Body of pancreas (tissue), 4 donors: ENCODE measurements at regions not wholly inside any gene's neighbourhood (a gene's known extent, or its start where the extent isn't known, plus 50 kb on each side); places are given as distances from the start of the nearest gene placed in this dataset.

ENCODE experiments used
- ATAC-seq: fragments of 150-250 bp; one replicate; pipeline ENCODE4 v1.9.1; 2016
- DNase-seq, 4 donors: peaks; one replicate each; pipeline ENCODE4 v3.0.0-alpha.2; 2019
- H3K27ac ChIP-seq, 4 donors: fragments of 200-600 bp; sonication (generic); 1 replicate in 3 of 4; 2 replicates in 1 of 4; pipeline versions ENCODE4 v1.5.1 to v1.6.1; 2016 to 2019; ENCODE audit warnings: mild to moderate bottlenecking in 1 of 4, mixed read lengths in 1 of 4, moderate library complexity in 1 of 4
- H3K27me3 ChIP-seq, 2 donors: fragments of 200-600 bp; sonication (generic); one replicate each; pipeline ENCODE4 v1.6.0; 2016; ENCODE audit warnings: mild to moderate bottlenecking in 1 of 2
- H3K36me3 ChIP-seq, 2 donors: fragments of 200-600 bp; sonication (generic); replicated peaks in 1 of 2; 2 replicates each; pipeline ENCODE4 v1.5.1; 2016; ENCODE audit warnings: low read depth in 2 of 2; ENCODE audit not compliant: insufficient read depth in 1 of 2
- H3K4me1 ChIP-seq: fragments of 200-600 bp; sonication (generic); one replicate; pipeline ENCODE4 v1.6.0; 2016
- H3K4me3 ChIP-seq, 2 donors: fragments of 200-600 bp; sonication (generic); 1 replicate in 1 of 2; 2 replicates in 1 of 2; pipeline ENCODE4 v1.5.1; 2016 to 2019
- H3K9me3 ChIP-seq, 3 donors: fragments of 200-600 bp; sonication (generic); 1 replicate in 2 of 3; 2 replicates in 1 of 3; pipeline ENCODE4 v1.5.1; 2016
- POLR2A ChIP-seq, 3 donors: fragments of 450-650 bp; IDR thresholded peaks; one replicate each; pipeline ENCODE4 v1.6.1; 2016; ENCODE audit warnings: antibody characterized with exemption in 3 of 3, mild to moderate bottlenecking in 2 of 3
- WGBS, 2 donors: methylation state at CpG; one replicate each; pipeline ENCODE4 v1.1.5; 2017; 5-methylcytosine and 5-hydroxymethylcytosine counted together
- intact Hi-C: fragments of 100-400 bp; cut with DNase I; formaldehyde crosslinking; loops from one replicate; pipeline ENCODE4 v1.15.1; 2023
- TF ChIP-seq, protein P1 (sequence below), 7 experiments: fragments of 450-650 bp in 4 of 7; fragments of 200-600 bp in 3 of 7; sonication (generic) in 3 of 7; IDR thresholded peaks; one replicate each; pipeline ENCODE4 v1.5.1; 2016 to 2019; ENCODE audit warnings: antibody characterized with exemption in 7 of 7

DNA sequence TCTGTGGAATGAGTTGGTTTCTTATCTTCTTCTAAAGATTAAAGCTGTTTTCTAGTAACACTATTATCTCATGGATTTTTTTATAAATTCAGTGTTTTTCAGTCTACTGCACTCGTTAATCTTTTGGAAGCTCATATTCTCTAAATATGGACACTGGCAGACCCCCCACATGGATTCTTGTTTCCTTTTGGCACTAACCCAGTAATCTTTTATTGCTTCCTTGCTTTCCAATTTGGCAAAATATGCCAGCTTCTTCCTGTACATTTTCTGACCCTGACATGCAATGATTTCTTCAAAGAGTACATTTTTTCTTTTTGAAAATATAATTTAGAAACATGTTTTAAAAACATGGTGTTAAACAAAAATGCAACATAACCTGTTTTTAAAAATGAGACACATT, 474.2 kb upstream of the FTMT start:
- 14 to 16% methylated on average over 1 of the region's 1 CpG for whole genome bisulfite sequencing, 2 donors
- Histone ChIP-seq H3K9me3 (no peaks in the 10 kb centered on the region), H3K27me3 (no peaks in the 10 kb centered on the region), H3K4me3 (no peak overlapping the region), H3K36me3 (no peaks in the 10 kb centered on the region), H3K4me1 (no peaks in the 10 kb centered on the region), H3K27ac (no peak overlapping the region)
- DNase-seq (no peak), ATAC-seq (no peak)
- intact Hi-C loops, result no loop called here
- TF ChIP-seq POLR2A (IDR thresholded peaks at IDR 0.05), result no peak
- TF ChIP-seq, protein P1, sequence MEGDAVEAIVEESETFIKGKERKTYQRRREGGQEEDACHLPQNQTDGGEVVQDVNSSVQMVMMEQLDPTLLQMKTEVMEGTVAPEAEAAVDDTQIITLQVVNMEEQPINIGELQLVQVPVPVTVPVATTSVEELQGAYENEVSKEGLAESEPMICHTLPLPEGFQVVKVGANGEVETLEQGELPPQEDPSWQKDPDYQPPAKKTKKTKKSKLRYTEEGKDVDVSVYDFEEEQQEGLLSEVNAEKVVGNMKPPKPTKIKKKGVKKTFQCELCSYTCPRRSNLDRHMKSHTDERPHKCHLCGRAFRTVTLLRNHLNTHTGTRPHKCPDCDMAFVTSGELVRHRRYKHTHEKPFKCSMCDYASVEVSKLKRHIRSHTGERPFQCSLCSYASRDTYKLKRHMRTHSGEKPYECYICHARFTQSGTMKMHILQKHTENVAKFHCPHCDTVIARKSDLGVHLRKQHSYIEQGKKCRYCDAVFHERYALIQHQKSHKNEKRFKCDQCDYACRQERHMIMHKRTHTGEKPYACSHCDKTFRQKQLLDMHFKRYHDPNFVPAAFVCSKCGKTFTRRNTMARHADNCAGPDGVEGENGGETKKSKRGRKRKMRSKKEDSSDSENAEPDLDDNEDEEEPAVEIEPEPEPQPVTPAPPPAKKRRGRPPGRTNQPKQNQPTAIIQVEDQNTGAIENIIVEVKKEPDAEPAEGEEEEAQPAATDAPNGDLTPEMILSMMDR (IDR thresholded peaks at IDR 0.05), result no peak

DNA sequence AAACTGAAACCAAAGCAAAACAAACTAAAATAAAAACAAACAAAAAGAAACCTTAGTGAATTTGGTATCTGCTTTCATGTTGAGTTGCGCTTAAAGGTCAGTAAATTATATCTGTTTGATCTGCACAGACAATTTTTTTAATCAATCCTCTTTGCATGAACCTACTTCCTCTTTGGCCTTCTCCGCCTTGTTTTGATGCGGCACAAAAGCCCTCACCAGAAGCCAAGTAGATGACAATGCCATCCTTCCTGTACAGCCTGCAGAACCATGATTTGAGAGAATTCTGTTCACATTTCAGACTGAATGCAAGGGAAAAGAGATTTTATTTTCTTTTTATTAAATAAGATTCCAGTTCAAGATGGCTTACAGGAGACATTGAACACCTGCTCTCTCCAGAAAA, 473.6 kb upstream of the FTMT start:
- Histone ChIP-seq H3K9me3 (no peaks in the 10 kb centered on the region), H3K27me3 (no peaks in the 10 kb centered on the region), H3K36me3 (no peaks in the 10 kb centered on the region), H3K4me3 (no peak overlapping the region), H3K27ac (no peak overlapping the region), H3K4me1 (no peaks in the 10 kb centered on the region)
- intact Hi-C loops, result no loop called here
- no peak for DNase-seq
- TF ChIP-seq, protein P1 (IDR thresholded peaks at IDR 0.05), result no peak
- no peak for TF ChIP-seq POLR2A (IDR thresholded peaks at IDR 0.05)
- WGBS, 2 donors, result 65 to 79% methylated on average over 3 of the region's 3 CpGs
- ATAC-seq, result no peak

DNA sequence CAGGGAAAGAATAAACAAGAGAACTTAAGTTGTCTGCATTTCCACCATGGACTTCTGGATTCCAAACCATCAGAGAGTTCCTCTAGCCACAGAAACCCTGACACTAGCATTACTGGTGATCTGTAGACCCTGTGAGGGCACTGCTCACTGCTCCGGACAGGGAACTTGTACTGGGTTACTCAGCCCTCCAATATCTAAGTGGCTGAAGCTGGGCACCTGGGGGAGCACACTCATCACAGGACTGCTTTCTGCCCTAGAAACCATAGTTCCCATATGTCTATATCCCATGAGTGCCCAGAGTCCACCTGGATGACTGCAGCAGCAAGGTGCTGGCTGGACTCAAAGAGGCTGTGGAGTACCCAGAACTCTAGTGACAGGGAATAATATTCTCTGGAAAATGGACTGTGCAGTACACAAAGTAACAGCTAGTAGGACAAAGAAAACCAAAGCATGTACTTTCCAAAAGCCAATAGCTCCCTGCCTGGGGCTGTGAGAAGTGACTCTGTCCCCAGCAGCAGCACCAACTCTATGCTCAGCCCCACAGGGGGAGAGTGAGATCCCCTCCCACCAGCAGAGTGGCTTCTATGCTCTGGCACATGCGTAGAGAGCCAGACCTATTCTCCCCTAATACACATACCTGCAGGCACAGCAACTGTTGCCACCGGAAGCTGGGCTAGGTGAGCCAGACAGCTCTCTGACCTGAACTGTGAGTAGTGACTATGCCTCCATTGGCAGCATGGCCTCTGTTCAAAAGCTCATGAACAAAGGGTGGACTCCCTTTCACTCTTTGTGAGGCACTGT, 472.9 kb upstream of the FTMT start:
- TF ChIP-seq POLR2A (IDR thresholded peaks at IDR 0.05), result no peak
- TF ChIP-seq, protein P1 (IDR thresholded peaks at IDR 0.05), result no peak
- WGBS, 2 donors, result 80 to 91% methylated on average over 1 to 3 of the region's 3 CpGs
- DNase-seq (no peak), ATAC-seq (no peak)
- Histone ChIP-seq H3K9me3 (no peaks in the 10 kb centered on the region), H3K4me1 (no peaks in the 10 kb centered on the region), H3K36me3 (no peaks in the 10 kb centered on the region), H3K27ac (no peak overlapping the region), H3K27me3 (no peaks in the 10 kb centered on the region), H3K4me3 (no peak overlapping the region)
- intact Hi-C loops, result no loop called here

DNA sequence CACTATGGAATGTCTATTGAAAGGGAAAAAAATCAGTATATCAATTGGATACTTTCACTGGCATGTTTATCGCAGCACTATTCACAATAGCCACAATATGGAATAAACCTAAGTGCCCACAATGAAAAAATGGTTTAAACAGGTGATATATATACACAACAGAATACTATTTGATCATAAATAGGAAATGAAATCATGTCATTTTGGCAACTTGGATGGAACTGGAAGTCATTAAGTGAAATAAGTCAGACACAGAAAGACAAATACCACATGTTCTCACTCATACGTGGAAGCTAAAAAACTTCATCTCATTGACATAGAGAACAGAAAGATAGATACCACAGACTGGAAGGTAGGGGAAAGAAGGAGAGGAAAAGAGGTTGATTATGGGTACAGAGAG, 471.6 kb upstream of the FTMT start:
- H3K9me3 ChIP-seq, result no peaks in the 10 kb centered on the region
- no peaks in the 10 kb centered on the region for H3K36me3 ChIP-seq
- H3K27me3 ChIP-seq, result no peaks in the 10 kb centered on the region
- 58 to 73% methylated on average over 2 of the region's 2 CpGs for WGBS, 2 donors
- intact Hi-C loops, result no loop called here
- no peak for TF ChIP-seq POLR2A (IDR thresholded peaks at IDR 0.05)
- TF ChIP-seq, protein P1 (IDR thresholded peaks at IDR 0.05), result no peak
- DNase-seq (no peak), ATAC-seq (no peak)
- H3K27ac ChIP-seq, result no peak overlapping the region
- H3K4me1 ChIP-seq, result no peaks in the 10 kb centered on the region
- no peak overlapping the region for H3K4me3 ChIP-seq

DNA sequence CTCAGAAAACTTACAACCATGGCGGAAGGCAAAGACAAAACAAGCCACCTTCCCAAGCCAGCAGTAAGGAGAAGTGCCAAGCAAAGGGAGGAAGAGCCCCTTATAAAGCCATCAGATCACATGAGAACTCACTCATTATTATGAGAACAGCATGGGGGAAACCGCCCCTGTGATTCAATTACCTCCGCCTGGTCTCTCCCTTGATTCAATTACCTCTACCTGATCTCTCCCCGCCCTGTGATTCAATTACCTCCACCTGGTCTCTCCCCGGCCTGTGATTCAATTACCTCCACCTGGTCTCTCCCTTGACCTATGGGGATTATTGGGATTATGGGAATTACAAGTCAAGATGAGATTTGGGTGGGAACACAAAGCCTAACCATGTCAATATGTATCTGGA, 467.3 kb upstream of the FTMT start:
- Histone ChIP-seq H3K27ac (no peak overlapping the region), H3K4me1 (no peaks in the 10 kb centered on the region), H3K36me3 (no peaks in the 10 kb centered on the region), H3K4me3 (no peak overlapping the region), H3K27me3 (no peaks in the 10 kb centered on the region), H3K9me3 (no peaks in the 10 kb centered on the region)
- 65 to 82% methylated on average over 5 of the region's 5 CpGs for WGBS, 2 donors
- ATAC-seq (no peak), DNase-seq (no peak)
- intact Hi-C loops, result no loop called here
- no peak for TF ChIP-seq POLR2A (IDR thresholded peaks at IDR 0.05)
- TF ChIP-seq, protein P1 (IDR thresholded peaks at IDR 0.05), result no peak
